HCT116 (cell line): ENCODE measurements at regions not wholly inside any gene's neighbourhood (a gene's known extent, or its start where the extent isn't known, plus 50 kb on each side); places are given as distances from the start of the nearest gene placed in this dataset.

Source experiments
- ATAC-seq: fragments of 200-7000 bp; cut with Tn5 transposase; 2 replicates; pipeline ENCODE4 v1.9.1; 2020; ENCODE audit warnings: mild to moderate bottlenecking, moderate library complexity
- BruUV-seq: library from RNA; stranded (reverse); fragments of 400-500 nt; replicated peaks from 2 replicates; lab custom pipeline; 2021; lab: Mats Ljungman, UMichigan
- CTCF ChIA-PET: fragments of 300-600 bp; sonication (Branson Sonifier 250); formaldehyde crosslinking; loops from one replicate; lab custom pipeline; 2021; ENCODE audit warnings: antibody characterized with exemption; lab: Charles Lee
- POLR2A ChIA-PET: fragments of 300-600, 350-600 bp; sonication (Branson Sonifier 250); formaldehyde crosslinking; loops from one replicate; lab custom pipeline; 2021; ENCODE audit warnings: antibody characterized with exemption; lab: Charles Lee
- RAD21 ChIA-PET, 2 experiments: fragments of 300-600 bp; sonication (Branson Sonifier 250); formaldehyde crosslinking; loops; one replicate each; lab custom pipeline; 2023; ENCODE audit warnings: low total read pairs in 2 of 2; ENCODE audit not compliant: uncharacterized antibody in 2 of 2, unreplicated experiment in 2 of 2, low non-redundant PET in 1 of 2; lab: Charles Lee
- DNase-seq: peaks from one replicate; pipeline ENCODE4 v3.0.0-alpha.2; 2010; ENCODE audit warnings: low read depth, low spot score
- H2AFZ ChIP-seq: fragments of 200-600 bp; shearing (Covaris generic), sonication (generic); 2 replicates; pipeline ENCODE4 v1.6.1; 2017; ENCODE audit warnings: low read depth, mixed run types, mixed read lengths, antibody characterized with exemption, low read length; ENCODE audit not compliant: poor library complexity, severe bottlenecking
- H3K27ac ChIP-seq: 2 replicates; pipeline ENCODE4 v1.5.1; 2012; ENCODE audit warnings: low read depth, low read length
- H3K27me3 ChIP-seq: fragments of 200-600 bp; sonication (generic); 2 replicates; pipeline ENCODE4 v1.6.1; 2016; ENCODE audit warnings: mixed run types, low read length, mixed read lengths; ENCODE audit not compliant: insufficient read depth
- H3K36me3 ChIP-seq, 2 experiments: fragments of 200-500 bp in 1 of 2; fragments of 200-600 bp in 1 of 2; sonication (Bioruptor generic) in 1 of 2; sonication (generic) in 1 of 2; 2 replicates each; pipeline versions ENCODE4 v1.5.1 to v1.6.1; 2014 to 2016; ENCODE audit warnings: low read length in 2 of 2, inconsistent platforms in 1 of 2, mixed read lengths in 1 of 2, mixed run types in 1 of 2; ENCODE audit not compliant: insufficient read depth in 2 of 2, control insufficient read depth in 1 of 2
- H3K4me1 ChIP-seq, 2 experiments: fragments of 200-600 bp in 1 of 2; sonication (generic) in 1 of 2; 2 replicates each; pipeline versions ENCODE4 v1.5.1 to v1.6.1; 2012 to 2017; ENCODE audit warnings: low read length in 2 of 2, inconsistent platforms in 1 of 2, mild to moderate bottlenecking in 1 of 2, mixed read lengths in 1 of 2, mixed run types in 1 of 2, moderate library complexity in 1 of 2; ENCODE audit not compliant: insufficient read depth in 2 of 2, control insufficient read depth in 1 of 2
- H3K4me2 ChIP-seq: fragments of 200-600 bp; sonication (generic); 2 replicates; pipeline ENCODE4 v1.6.1; 2017; ENCODE audit warnings: mixed run types, low read length, mixed read lengths
- H3K4me3 ChIP-seq, 2 experiments: fragments of 200-600 bp in 1 of 2; sonication (generic) in 1 of 2; replicated peaks in 1 of 2; 2 replicates each; pipeline ENCODE4 v1.5.1; 2011 to 2016; ENCODE audit warnings: low read length in 2 of 2, control low read depth in 1 of 2, low read depth in 1 of 2, mild to moderate bottlenecking in 1 of 2, mixed read lengths in 1 of 2, mixed run types in 1 of 2
- H3K79me2 ChIP-seq: fragments of 200-600 bp; sonication (generic); 2 replicates; pipeline ENCODE4 v1.6.1; 2017; ENCODE audit warnings: mild to moderate bottlenecking, mixed run types, low read length, moderate library complexity, mixed read lengths; ENCODE audit not compliant: insufficient read depth
- H3K9ac ChIP-seq: fragments of 200-600 bp; sonication (generic); 2 replicates; pipeline ENCODE4 v1.6.1; 2016; ENCODE audit warnings: low read length, mixed read lengths
- H3K9me2 ChIP-seq: fragments of 200-600 bp; sonication (generic), shearing (Covaris generic); 2 replicates; pipeline ENCODE4 v1.6.1; 2017; ENCODE audit warnings: mixed run types, mild to moderate bottlenecking, moderate library complexity; ENCODE audit not compliant: insufficient read depth
- H3K9me3 ChIP-seq, 2 experiments: fragments of 200-500 bp in 1 of 2; fragments of 200-600 bp in 1 of 2; sonication (Bioruptor generic) in 1 of 2; sonication (generic) in 1 of 2; 2 replicates each; pipeline ENCODE4 v1.6.1; 2014 to 2017; ENCODE audit warnings: low read length in 2 of 2, mixed read lengths in 2 of 2, inconsistent platforms in 1 of 2, low read depth in 1 of 2, mild to moderate bottlenecking in 1 of 2, mixed run types in 1 of 2, moderate library complexity in 1 of 2; ENCODE audit not compliant: control insufficient read depth in 1 of 2, insufficient read depth in 1 of 2
- H4K20me1 ChIP-seq: fragments of 200-600 bp; sonication (generic), shearing (Covaris generic); 2 replicates; pipeline ENCODE4 v1.6.1; 2017; ENCODE audit warnings: mixed run types, mild to moderate bottlenecking, moderate library complexity; ENCODE audit not compliant: insufficient read depth
- CBX3 ChIP-seq: IDR thresholded peaks from 2 replicates; pipeline ENCODE4 v1.6.1; 2012; ENCODE audit warnings: low read depth
- CEBPB ChIP-seq: IDR thresholded peaks from 2 replicates; pipeline ENCODE4 v1.6.1; 2012; ENCODE audit warnings: low read depth
- EGR1 ChIP-seq: IDR thresholded peaks from 2 replicates; pipeline ENCODE4 v1.6.1; 2012; ENCODE audit warnings: low read depth
- ELF1 ChIP-seq: IDR thresholded peaks from 2 replicates; pipeline ENCODE4 v1.6.1; 2012; ENCODE audit warnings: low read depth, borderline replicate concordance
- EZH2 ChIP-seq: fragments of 200-600 bp; sonication (generic); IDR thresholded peaks from 2 replicates; pipeline ENCODE4 v1.6.1; 2017; ENCODE audit warnings: antibody characterized with exemption, mixed run types
- EZH2phosphoT487 ChIP-seq: fragments of 200-600 bp; IDR thresholded peaks from 2 replicates; pipeline ENCODE4 v1.6.1; 2018; ENCODE audit warnings: antibody characterized with exemption, borderline replicate concordance
- FOSL1 ChIP-seq: IDR thresholded peaks from 2 replicates; pipeline ENCODE4 v1.6.1; 2012; ENCODE audit warnings: low read depth
- JUND ChIP-seq: IDR thresholded peaks from 2 replicates; pipeline ENCODE4 v1.6.1; 2012
- POLR2A ChIP-seq: IDR thresholded peaks from 2 replicates; pipeline ENCODE4 v1.7.0; 2011; ENCODE audit warnings: borderline replicate concordance; ENCODE audit not compliant: insufficient read depth, insufficient read length; ENCODE audit errors: extremely low read depth
- RAD21 ChIP-seq: IDR thresholded peaks from 2 replicates; pipeline ENCODE4 v1.6.1; 2012; ENCODE audit warnings: low read depth, mild to moderate bottlenecking
- REST ChIP-seq: IDR thresholded peaks from 2 replicates; pipeline ENCODE4 v1.6.1; 2012; ENCODE audit warnings: low read depth
- SIN3A ChIP-seq: IDR thresholded peaks from 2 replicates; pipeline ENCODE4 v1.6.1; 2012; ENCODE audit warnings: low read depth
- YY1 ChIP-seq: IDR thresholded peaks from 2 replicates; pipeline ENCODE4 v1.6.1; 2011; ENCODE audit warnings: low read length, low read depth, moderate library complexity, mild to moderate bottlenecking; ENCODE audit not compliant: insufficient replicate concordance; ENCODE audit errors: extremely low read depth
- ZFX ChIP-seq: fragments of 450-650 bp; IDR thresholded peaks from 2 replicates; pipeline ENCODE4 v1.6.1; 2017
- ZNF274 ChIP-seq: fragments of 200-500 bp; sonication (Bioruptor generic); IDR thresholded peaks from 2 replicates; pipeline ENCODE4 v1.6.1; 2014; ENCODE audit warnings: mild to moderate bottlenecking, low read depth, low read length, inconsistent platforms
- intact Hi-C: fragments of 100-400 bp; cut with micrococcal nuclease; formaldehyde crosslinking; loops from 2 replicates; pipeline ENCODE4 v1.10.0; 2022
- TF ChIP-seq, protein P1 (sequence below): IDR thresholded peaks from 2 replicates; pipeline ENCODE4 v1.6.1; 2012
- TF ChIP-seq, protein P2 (sequence below), 3 experiments: fragments of 200-600 bp in 1 of 3; sonication (generic) in 1 of 3; IDR thresholded peaks in 2 of 3; conservative IDR thresholded peaks in 1 of 3; 2 replicates each; pipeline ENCODE4 v1.5.1; 2012 to 2017; ENCODE audit warnings: low read depth in 2 of 3, low read length in 2 of 3, antibody characterized with exemption in 1 of 3, borderline replicate concordance in 1 of 3, control low read depth in 1 of 3, mild to moderate bottlenecking in 1 of 3, mixed read lengths in 1 of 3, mixed run types in 1 of 3, moderate library complexity in 1 of 3; ENCODE audit not compliant: insufficient read depth in 1 of 3

DNA sequence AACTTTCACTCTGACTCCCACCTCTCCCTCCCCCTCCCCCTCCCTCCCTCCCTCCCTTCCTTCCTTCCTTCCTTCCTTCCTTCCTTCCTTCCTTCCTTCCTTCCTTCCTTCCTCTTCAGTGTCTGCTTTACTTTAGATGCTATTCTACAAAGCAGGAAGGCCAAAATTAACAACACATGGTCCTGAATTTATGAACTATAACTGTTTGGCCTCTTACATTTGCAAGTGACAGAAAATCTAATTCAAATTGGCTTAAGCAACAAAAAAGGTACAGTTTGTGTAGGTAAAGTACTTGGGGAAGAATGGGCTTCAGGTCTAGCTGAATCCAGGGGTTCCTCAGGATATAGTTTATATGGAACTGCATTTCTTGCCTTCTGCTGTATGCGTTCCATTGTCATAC, 673.0 kb downstream of the AACS start:
- no peaks in the 10 kb centered on the region for H3K9me2 ChIP-seq
- H3K4me1 ChIP-seq: no peaks in the 10 kb centered on the region
- no peak overlapping the region for H3K4me2 ChIP-seq
- H4K20me1 ChIP-seq: no peaks in the 10 kb centered on the region
- RAD21 ChIA-PET: no interaction called here
- no peak overlapping the region for H3K9ac ChIP-seq
- CTCF ChIA-PET: no interaction called here
- no peaks in the 10 kb centered on the region for H3K79me2 ChIP-seq
- H3K9me3 ChIP-seq: peaks cover 0 to 8% of the 10 kb centered on the region in 2 experiments; a peak in 2 of 4 replicates
- no peaks in the 10 kb centered on the region for H3K27me3 ChIP-seq
- H3K36me3 ChIP-seq: no peaks in the 10 kb centered on the region
- POLR2A ChIA-PET: no interaction called here
- intact Hi-C loops: no loop called here
- H3K4me3 ChIP-seq: no peak overlapping the region
- H3K27ac ChIP-seq: no peak overlapping the region
- DNase-seq: no peak
- TF ChIP-seq FOSL1 (no peak), ELF1 (no peak), EZH2phosphoT487 (no peak), SIN3A (no peak), EGR1 (no peak), ZFX (no peak), CBX3 (no peak), RAD21 (no peak), JUND (no peak), EZH2 (no peak), ZNF274 (no peak)
- TF ChIP-seq, protein P1, sequence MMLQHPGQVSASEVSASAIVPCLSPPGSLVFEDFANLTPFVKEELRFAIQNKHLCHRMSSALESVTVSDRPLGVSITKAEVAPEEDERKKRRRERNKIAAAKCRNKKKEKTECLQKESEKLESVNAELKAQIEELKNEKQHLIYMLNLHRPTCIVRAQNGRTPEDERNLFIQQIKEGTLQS: no peak
- BruUV-seq: no TSS peak
- H2AFZ ChIP-seq: no peak overlapping the region
- ATAC-seq: no peak

DNA sequence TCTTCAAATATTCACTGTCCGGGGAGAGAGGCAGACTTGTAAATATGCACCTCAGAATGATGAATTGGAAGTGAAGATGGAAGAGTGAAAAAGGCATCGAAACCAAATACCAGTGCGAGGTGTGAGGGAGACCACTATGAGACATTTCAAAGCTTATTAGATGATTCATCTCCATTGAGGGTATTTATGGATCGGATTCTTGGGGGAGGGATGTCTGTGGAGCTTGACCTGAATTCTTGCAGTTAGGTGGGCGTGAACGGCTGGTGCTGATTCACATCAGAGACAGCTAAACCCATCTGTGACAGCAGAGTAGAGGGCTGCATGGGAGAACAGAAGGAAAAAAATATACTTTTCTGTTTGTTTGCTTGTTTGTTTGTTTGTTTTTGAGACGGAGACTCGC, 677.2 kb downstream of the AACS start:
- Histone ChIP-seq H3K9ac (no peak overlapping the region), H3K4me1 (no peaks in the 10 kb centered on the region), H3K79me2 (no peaks in the 10 kb centered on the region), H3K36me3 (no peaks in the 10 kb centered on the region), H3K4me2 (no peak overlapping the region), H4K20me1 (no peaks in the 10 kb centered on the region), H3K4me3 (no peak overlapping the region), H3K27ac (no peak overlapping the region), H3K27me3 (no peaks in the 10 kb centered on the region), H3K9me3 (no peaks in the 10 kb centered on the region; a peak in 2 of 4 replicates), H3K9me2 (no peaks in the 10 kb centered on the region), H2AFZ (no peak overlapping the region)
- ChIA-PET CTCF (no interaction called here), POLR2A (no interaction called here), RAD21 (no interaction called here)
- DNase-seq (no peak), ATAC-seq (no peak)
- intact Hi-C loops: no loop called here
- no TSS peak for BruUV-seq
- TF ChIP-seq EZH2phosphoT487 (no peak), YY1 (no peak), SIN3A (no peak), FOSL1 (no peak), EZH2 (no peak), REST (no peak), JUND (no peak), ZFX (no peak), CEBPB (no peak), EGR1 (no peak), CBX3 (no peak), POLR2A (no peak)
- TF ChIP-seq, protein P2, sequence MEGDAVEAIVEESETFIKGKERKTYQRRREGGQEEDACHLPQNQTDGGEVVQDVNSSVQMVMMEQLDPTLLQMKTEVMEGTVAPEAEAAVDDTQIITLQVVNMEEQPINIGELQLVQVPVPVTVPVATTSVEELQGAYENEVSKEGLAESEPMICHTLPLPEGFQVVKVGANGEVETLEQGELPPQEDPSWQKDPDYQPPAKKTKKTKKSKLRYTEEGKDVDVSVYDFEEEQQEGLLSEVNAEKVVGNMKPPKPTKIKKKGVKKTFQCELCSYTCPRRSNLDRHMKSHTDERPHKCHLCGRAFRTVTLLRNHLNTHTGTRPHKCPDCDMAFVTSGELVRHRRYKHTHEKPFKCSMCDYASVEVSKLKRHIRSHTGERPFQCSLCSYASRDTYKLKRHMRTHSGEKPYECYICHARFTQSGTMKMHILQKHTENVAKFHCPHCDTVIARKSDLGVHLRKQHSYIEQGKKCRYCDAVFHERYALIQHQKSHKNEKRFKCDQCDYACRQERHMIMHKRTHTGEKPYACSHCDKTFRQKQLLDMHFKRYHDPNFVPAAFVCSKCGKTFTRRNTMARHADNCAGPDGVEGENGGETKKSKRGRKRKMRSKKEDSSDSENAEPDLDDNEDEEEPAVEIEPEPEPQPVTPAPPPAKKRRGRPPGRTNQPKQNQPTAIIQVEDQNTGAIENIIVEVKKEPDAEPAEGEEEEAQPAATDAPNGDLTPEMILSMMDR (IDR thresholded peaks at IDR 0.05 in 2 of 3, conservative IDR thresholded peaks at IDR 0.05 in 1 of 3; ENCODE audit: borderline replicate concordance in 1 of 3, insufficient read depth in 1 of 3, low read depth in 2 of 3, low read length in 2 of 3): no peak
- TF ChIP-seq, protein P1: no peak
